Central memory CD8-positive, alpha-beta T cell (primary cell): ENCODE measurements at regions not wholly inside any gene's neighbourhood (a gene's known extent, or its start where the extent isn't known, plus 50 kb on each side); places are given as distances from the start of the nearest gene placed in this dataset.

ENCODE experiments used
- ATAC-seq: fragments of 150-1000 bp; cut with Tn5 transposase; replicated peaks from 2 replicates; pipeline ENCODE4 v1.10.0; 2022; ENCODE audit warnings: mild to moderate bottlenecking, moderate FRiP score, moderate number of reproducible peaks; ENCODE audit not compliant: poor library complexity, severe bottlenecking; ENCODE audit errors: extremely low read depth
- DNase-seq, 2 donors: peaks; one replicate each; pipeline ENCODE4 v3.0.0; 2021; ENCODE audit warnings: low spot score in 2 of 2
- H3K27ac Mint-ChIP-seq: one replicate; pipeline ENCODE4 v1.8.0; 2022; ENCODE audit warnings: low read depth, mild to moderate bottlenecking, moderate library complexity, mixed read lengths
- H3K27me3 Mint-ChIP-seq: one replicate; pipeline ENCODE4 v1.8.0; 2022; ENCODE audit warnings: mixed read lengths
- H3K36me3 Mint-ChIP-seq: one replicate; pipeline ENCODE4 v1.8.0; 2022; ENCODE audit warnings: mild to moderate bottlenecking, moderate library complexity, mixed read lengths; ENCODE audit not compliant: insufficient read depth
- H3K4me1 Mint-ChIP-seq: one replicate; pipeline ENCODE4 v1.8.0; 2022; ENCODE audit warnings: mixed read lengths
- H3K4me3 Mint-ChIP-seq: one replicate; pipeline ENCODE4 v1.8.0; 2022; ENCODE audit warnings: mild to moderate bottlenecking, moderate library complexity, mixed read lengths
- H3K9me3 Mint-ChIP-seq: one replicate; pipeline ENCODE4 v1.8.0; 2022; ENCODE audit warnings: mixed read lengths

GRCh38 chr2:16813593-16813992, 148.0 kb upstream of the CYRIA start:
- ATAC-seq (no peak), DNase-seq (no peak)
- Mint-ChIP-seq H3K27ac (no peak overlapping the region), H3K36me3 (no peaks in the 10 kb centered on the region), H3K27me3 (no peaks in the 10 kb centered on the region), H3K4me3 (no peak overlapping the region), H3K9me3 (no peaks in the 10 kb centered on the region), H3K4me1 (no peaks in the 10 kb centered on the region)

- no peaks in the 10 kb centered on the region for H3K9me3 Mint-ChIP-seq
- no peak for DNase-seq
- H3K4me3 Mint-ChIP-seq: no peak overlapping the region
- no peak for ATAC-seq
- no peaks in the 10 kb centered on the region for H3K36me3 Mint-ChIP-seq
- no peak overlapping the region for H3K27ac Mint-ChIP-seq
- H3K4me1 Mint-ChIP-seq: no peaks in the 10 kb centered on the region
- no peaks in the 10 kb centered on the region for H3K27me3 Mint-ChIP-seq
These were observed 132.8 kb upstream of the CYRIA start for GRCh38 chr2:16798472-16798871.

- no peaks in the 10 kb centered on the region for H3K4me1 Mint-ChIP-seq
- H3K9me3 Mint-ChIP-seq: no peaks in the 10 kb centered on the region
- ATAC-seq (no peak), DNase-seq (no peak)
- no peak overlapping the region for H3K4me3 Mint-ChIP-seq
- no peaks in the 10 kb centered on the region for H3K36me3 Mint-ChIP-seq
- H3K27me3 Mint-ChIP-seq: no peaks in the 10 kb centered on the region
- no peak overlapping the region for H3K27ac Mint-ChIP-seq
These were observed 125.9 kb upstream of the CYRIA start for GRCh38 chr2:16791496-16791895.

DNA sequence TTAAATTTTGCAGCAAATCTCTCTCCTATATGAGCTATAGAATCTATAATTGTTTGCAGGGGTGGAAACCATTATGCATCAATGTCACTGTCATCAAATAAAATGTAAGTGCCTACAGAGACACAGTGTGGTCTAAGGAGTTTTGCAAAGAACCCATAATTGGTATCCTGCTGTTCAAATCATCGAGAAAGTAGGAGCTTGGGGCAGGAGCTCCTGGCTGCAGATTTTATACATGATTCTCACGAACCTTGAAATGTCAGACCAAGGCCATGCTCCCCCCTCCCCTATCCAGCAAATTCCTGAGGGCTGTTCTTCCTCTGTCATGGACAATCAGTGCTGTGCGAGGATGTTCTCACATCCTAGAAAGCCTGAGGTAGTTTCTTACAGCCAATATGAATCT, 119.5 kb upstream of the CYRIA start:
- no peak for ATAC-seq
- Mint-ChIP-seq H3K36me3 (peaks cover 2% of the 10 kb centered on the region), H3K27me3 (no peaks in the 10 kb centered on the region)

DNA sequence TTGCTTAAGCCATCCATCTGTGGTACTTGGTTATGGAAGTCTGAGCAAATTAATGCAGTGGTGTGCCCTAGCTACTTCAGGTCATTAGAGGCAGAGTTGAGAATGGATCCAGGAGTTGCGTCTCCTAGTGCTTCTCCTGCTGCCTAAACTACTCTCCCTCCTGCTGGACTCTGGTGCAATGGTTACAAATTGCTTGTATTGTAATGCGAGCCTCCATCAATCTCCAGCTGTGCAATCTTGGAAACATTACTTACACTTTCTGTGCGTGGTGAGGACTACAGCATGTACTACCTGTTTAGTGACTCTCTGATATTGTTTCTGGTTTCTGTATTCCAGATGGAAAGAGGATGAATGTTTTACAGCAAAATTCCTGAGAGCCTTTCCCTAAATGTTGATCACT, 119.0 kb upstream of the CYRIA start:
- ATAC-seq (no peak), DNase-seq (no peak)
- peaks cover 5% of the 10 kb centered on the region for H3K9me3 Mint-ChIP-seq
- no peak overlapping the region for H3K27ac Mint-ChIP-seq
- no peak overlapping the region for H3K4me3 Mint-ChIP-seq
- peaks cover 3% of the 10 kb centered on the region for H3K36me3 Mint-ChIP-seq
- H3K4me1 Mint-ChIP-seq: no peaks in the 10 kb centered on the region
- no peaks in the 10 kb centered on the region for H3K27me3 Mint-ChIP-seq

More for the DNA sequence above, 119.5 kb upstream of the CYRIA start:
- no peak for DNase-seq
- Mint-ChIP-seq H3K9me3 (peaks cover 5% of the 10 kb centered on the region), H3K27ac (no peak overlapping the region), H3K4me1 (no peaks in the 10 kb centered on the region), H3K4me3 (no peak overlapping the region)

DNA sequence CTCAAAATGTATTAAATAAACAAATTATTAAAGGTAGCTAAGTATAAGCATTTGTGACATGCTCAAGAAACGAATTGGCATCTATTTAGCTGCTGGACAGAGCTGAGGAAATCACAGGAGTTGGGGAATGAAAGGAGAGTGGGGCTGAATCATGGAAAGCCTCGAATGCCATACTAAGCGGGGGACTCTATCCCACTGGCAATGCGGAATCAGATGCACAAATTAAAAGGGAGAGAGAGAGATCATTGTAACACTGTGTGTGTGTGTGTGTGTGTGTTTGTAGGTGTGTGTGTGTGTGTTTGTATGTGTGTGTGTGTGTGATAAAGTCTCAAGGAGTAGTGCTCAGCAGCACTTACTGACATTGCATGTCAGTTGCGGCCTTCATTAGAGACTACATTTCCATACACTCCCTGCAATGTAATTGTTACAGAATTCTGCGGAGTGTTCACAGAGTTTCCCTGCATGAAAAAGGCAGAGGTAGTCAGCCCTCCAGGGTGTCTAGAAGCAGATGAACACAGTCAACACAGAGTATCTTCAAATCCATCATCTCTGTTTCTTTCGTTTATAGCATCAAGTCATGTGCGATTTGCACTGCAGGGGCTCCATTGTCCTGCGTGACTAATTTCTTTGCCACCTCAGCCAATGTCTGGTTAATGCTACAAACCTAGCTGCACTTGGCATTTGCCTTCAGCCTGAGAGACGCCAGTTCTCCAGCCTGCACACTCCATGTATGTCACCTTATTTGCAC, 111.7 kb upstream of the CYRIA start:
- DNase-seq: no peak
- Mint-ChIP-seq H3K36me3 (peaks cover 3% of the 10 kb centered on the region), H3K4me1 (no peaks in the 10 kb centered on the region)

DNA sequence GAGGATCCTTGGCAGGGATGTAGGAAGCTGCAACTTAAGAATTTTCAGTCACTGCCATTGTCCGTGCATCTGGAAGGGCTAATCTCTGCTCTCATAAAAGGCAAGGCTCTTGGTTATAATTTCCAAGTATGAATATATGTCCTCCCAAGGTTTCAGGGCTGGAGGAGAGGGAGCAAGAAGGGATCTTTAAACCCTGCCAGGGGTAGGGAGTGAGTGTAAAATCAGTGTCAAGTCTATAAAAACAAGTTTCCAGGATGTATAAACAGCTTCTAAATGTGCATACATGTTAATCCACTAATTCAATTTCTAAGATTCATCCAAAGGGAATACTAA, 110.2 kb upstream of the CYRIA start:
- DNase-seq: no peak
- H3K27ac Mint-ChIP-seq: no peak overlapping the region
- ATAC-seq: no peak
- no peak overlapping the region for H3K4me3 Mint-ChIP-seq
- no peaks in the 10 kb centered on the region for H3K4me1 Mint-ChIP-seq
- peaks cover 5% of the 10 kb centered on the region for H3K9me3 Mint-ChIP-seq
- H3K36me3 Mint-ChIP-seq: peaks cover 2% of the 10 kb centered on the region
- peaks cover 10% of the 10 kb centered on the region for H3K27me3 Mint-ChIP-seq

More for the DNA sequence above, 111.7 kb upstream of the CYRIA start:
- Mint-ChIP-seq H3K9me3 (peaks cover 5% of the 10 kb centered on the region), H3K27me3 (peaks cover 8% of the 10 kb centered on the region), H3K4me3 (no peak overlapping the region), H3K27ac (no peak overlapping the region)
- no peak for ATAC-seq

DNA sequence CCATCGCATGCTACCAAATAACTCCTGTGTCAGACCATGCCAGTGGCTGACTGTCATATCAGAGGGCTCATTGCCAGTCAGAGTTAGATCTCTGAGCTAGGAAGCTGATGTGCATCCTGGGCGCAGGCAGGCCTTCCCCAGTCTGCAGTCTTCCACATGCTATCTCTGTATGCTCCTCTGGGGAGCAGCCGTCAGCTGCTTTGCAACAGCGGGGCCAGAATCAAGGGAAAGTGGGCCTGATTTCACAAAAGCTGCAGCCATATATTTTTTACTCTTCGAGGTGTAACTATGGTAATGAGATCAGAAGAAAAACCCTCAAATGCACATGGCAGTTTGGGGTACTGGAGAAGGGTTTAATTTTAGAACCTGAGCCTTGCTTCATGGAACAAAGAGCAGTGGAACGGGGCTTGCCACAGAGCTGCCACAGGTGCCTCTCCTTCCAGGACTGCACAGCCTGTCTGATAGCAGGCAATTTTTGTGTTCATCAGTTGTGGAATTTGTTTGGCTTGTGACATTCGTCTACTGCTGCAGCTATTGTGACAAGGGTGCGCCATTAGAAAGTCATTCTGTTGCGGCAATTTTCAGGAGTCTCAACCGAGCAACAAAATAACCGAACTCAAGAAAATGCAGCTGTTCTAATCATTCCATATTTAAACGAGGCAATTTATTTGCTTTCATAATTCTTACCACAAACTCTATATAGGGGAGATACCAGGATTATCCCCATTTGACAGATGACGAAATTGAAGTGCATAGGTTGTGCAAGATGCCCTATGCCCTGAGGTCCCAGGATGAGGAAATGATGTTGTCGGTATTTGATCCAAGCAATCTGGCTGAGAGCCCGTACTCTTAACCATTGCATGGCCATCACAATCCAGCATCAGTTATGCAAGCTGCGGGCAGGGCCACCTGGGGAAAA, 109.6 kb upstream of the CYRIA start:
- no peak overlapping the region for H3K27ac Mint-ChIP-seq
- ATAC-seq (no peak), DNase-seq (no peak)
- H3K27me3 Mint-ChIP-seq: peaks cover 16% of the 10 kb centered on the region
- peaks cover 2% of the 10 kb centered on the region for H3K36me3 Mint-ChIP-seq
- H3K4me1 Mint-ChIP-seq: no peaks in the 10 kb centered on the region
- H3K9me3 Mint-ChIP-seq: peaks cover under 1% of the 10 kb centered on the region
- H3K4me3 Mint-ChIP-seq: no peak overlapping the region

- Mint-ChIP-seq H3K4me3 (no peak overlapping the region), H3K36me3 (no peaks in the 10 kb centered on the region), H3K9me3 (no peaks in the 10 kb centered on the region), H3K4me1 (no peaks in the 10 kb centered on the region), H3K27me3 (peaks cover 28% of the 10 kb centered on the region), H3K27ac (no peak overlapping the region)
- DNase-seq (no peak), ATAC-seq (no peak)
These were observed 108.5 kb upstream of the CYRIA start for GRCh38 chr2:16774091-16774490.

- Mint-ChIP-seq H3K4me3 (no peak overlapping the region), H3K4me1 (no peaks in the 10 kb centered on the region), H3K27me3 (peaks cover 32% of the 10 kb centered on the region), H3K27ac (no peak overlapping the region), H3K36me3 (no peaks in the 10 kb centered on the region), H3K9me3 (no peaks in the 10 kb centered on the region)
- DNase-seq: no peak
- ATAC-seq: no peak
These were observed 107.6 kb upstream of the CYRIA start for GRCh38 chr2:16773080-16773713.

- no peaks in the 10 kb centered on the region for H3K36me3 Mint-ChIP-seq
These were observed 102.3 kb upstream of the CYRIA start for GRCh38 chr2:16767789-16768476.

DNA sequence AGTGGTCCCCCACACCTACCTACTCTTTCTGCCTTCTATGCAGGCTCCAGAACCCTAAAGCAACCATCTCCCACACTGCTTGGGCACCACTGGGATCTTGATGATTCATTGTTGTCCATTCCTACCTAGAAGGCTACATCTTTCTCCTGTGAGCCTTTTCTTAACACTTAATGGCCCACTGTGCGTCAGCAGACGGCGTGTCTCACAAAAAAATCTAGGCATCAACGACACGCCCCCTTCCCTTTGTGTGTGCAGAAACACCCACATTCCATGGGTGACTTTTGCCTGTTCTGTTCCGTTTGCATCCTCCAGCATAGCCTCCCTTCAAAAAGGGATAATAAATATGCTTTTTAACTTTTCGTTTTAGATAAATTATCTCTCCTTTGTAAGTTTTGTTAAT, 99.7 kb upstream of the CYRIA start:
- DNase-seq: no peak
- H3K27ac Mint-ChIP-seq: no peak overlapping the region
- H3K27me3 Mint-ChIP-seq: peaks cover 17% of the 10 kb centered on the region
- no peaks in the 10 kb centered on the region for H3K36me3 Mint-ChIP-seq
- H3K4me1 Mint-ChIP-seq: no peaks in the 10 kb centered on the region
- ATAC-seq: no peak
- peaks cover 5% of the 10 kb centered on the region for H3K9me3 Mint-ChIP-seq
- no peak overlapping the region for H3K4me3 Mint-ChIP-seq

More at GRCh38 chr2:16767789-16768476, 102.3 kb upstream of the CYRIA start:
- no peaks in the 10 kb centered on the region for H3K4me1 Mint-ChIP-seq
- H3K27me3 Mint-ChIP-seq: peaks cover 30% of the 10 kb centered on the region
- DNase-seq (no peak), ATAC-seq (no peak)
- peaks cover 5% of the 10 kb centered on the region for H3K9me3 Mint-ChIP-seq
- no peak overlapping the region for H3K27ac Mint-ChIP-seq
- no peak overlapping the region for H3K4me3 Mint-ChIP-seq
